IMR-90 (cell line): ENCODE measurements at regions not wholly inside any gene's neighbourhood (a gene's known extent, or its start where the extent isn't known, plus 50 kb on each side); places are given as distances from the start of the nearest gene placed in this dataset.
A peak's percentile ranks its signal among the peaks of the same experiment; 100 is the strongest.

Experiments
- MXI1 ChIP-seq: IDR thresholded peaks from 2 replicates; pipeline ENCODE4 v1.6.1; 2012; ENCODE audit warnings: low read depth, mild to moderate bottlenecking, low read length, moderate library complexity, borderline replicate concordance
- POLR2A ChIP-seq: IDR thresholded peaks from 2 replicates; pipeline ENCODE4 v1.6.1; 2012; ENCODE audit warnings: mild to moderate bottlenecking, low read depth, low read length
- RAD21 ChIP-seq: IDR thresholded peaks from 2 replicates; pipeline ENCODE4 v1.6.1; 2012; ENCODE audit warnings: low read length, improper control_type of control experiment
- RCOR1 ChIP-seq: IDR thresholded peaks from 2 replicates; pipeline ENCODE4 v1.6.1; 2012; ENCODE audit warnings: mild to moderate bottlenecking, low read length, improper control_type of control experiment; ENCODE audit not compliant: insufficient replicate concordance
- TF ChIP-seq, protein P1 (sequence below): conservative IDR thresholded peaks from 2 replicates; pipeline ENCODE4 v1.5.1; 2012; ENCODE audit warnings: mild to moderate bottlenecking, low read depth, low read length, improper control_type of control experiment
- TF ChIP-seq, protein P2 (sequence below): fragments of 150-350 bp; IDR thresholded peaks from 2 replicates; pipeline ENCODE4 v1.6.1; 2016; ENCODE audit warnings: low read depth, mild to moderate bottlenecking, low read length, moderate library complexity, borderline replicate concordance

DNA sequence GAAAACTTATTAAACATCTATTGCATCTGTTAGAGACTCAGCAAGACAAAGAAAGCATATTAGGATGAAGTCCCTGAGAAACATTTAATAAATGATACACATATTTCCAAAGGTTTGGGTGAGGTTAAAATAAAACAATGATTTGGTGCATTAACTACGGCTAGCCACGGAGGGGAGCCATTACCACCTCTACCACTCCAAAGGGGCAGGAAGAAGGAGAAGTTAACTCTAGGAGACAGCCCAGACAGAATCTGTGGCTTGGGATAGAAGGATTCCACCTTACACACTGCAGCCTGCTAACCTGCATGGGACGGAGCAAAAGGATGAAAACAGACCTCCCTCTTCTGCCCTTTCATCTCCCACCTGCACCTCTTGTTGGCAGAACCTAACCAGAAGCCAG, 189.1 kb upstream of the C1QTNF7 start:
- TF ChIP-seq RCOR1 (no peak), POLR2A (no peak), RAD21 (peak; percentile 93), MXI1 (no peak)
- TF ChIP-seq, protein P1, sequence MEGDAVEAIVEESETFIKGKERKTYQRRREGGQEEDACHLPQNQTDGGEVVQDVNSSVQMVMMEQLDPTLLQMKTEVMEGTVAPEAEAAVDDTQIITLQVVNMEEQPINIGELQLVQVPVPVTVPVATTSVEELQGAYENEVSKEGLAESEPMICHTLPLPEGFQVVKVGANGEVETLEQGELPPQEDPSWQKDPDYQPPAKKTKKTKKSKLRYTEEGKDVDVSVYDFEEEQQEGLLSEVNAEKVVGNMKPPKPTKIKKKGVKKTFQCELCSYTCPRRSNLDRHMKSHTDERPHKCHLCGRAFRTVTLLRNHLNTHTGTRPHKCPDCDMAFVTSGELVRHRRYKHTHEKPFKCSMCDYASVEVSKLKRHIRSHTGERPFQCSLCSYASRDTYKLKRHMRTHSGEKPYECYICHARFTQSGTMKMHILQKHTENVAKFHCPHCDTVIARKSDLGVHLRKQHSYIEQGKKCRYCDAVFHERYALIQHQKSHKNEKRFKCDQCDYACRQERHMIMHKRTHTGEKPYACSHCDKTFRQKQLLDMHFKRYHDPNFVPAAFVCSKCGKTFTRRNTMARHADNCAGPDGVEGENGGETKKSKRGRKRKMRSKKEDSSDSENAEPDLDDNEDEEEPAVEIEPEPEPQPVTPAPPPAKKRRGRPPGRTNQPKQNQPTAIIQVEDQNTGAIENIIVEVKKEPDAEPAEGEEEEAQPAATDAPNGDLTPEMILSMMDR: peak; percentile 89
- TF ChIP-seq, protein P2, sequence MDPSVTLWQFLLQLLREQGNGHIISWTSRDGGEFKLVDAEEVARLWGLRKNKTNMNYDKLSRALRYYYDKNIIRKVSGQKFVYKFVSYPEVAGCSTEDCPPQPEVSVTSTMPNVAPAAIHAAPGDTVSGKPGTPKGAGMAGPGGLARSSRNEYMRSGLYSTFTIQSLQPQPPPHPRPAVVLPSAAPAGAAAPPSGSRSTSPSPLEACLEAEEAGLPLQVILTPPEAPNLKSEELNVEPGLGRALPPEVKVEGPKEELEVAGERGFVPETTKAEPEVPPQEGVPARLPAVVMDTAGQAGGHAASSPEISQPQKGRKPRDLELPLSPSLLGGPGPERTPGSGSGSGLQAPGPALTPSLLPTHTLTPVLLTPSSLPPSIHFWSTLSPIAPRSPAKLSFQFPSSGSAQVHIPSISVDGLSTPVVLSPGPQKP: no peak
